ENCODE measurements at regions not wholly inside any gene's neighbourhood (a gene's known extent, or its start where the extent isn't known, plus 50 kb on each side); places are given as distances from the start of the nearest gene placed in this dataset.

GRCh38 chr7:50954716-50955115, 172.0 kb upstream of the GRB10 start:
- TF ChIP-seq CTCF (IDR thresholded peaks at IDR 0.05 in 4 of 5, conservative IDR thresholded peaks at IDR 0.05 in 1 of 5) (no peak), POLR2A (IDR thresholded peaks at IDR 0.05) (no peak)

All from gastrocnemius medialis (tissue), 4 donors.